Neutrophil (primary cell): ENCODE measurements at regions not wholly inside any gene's neighbourhood (a gene's known extent, or its start where the extent isn't known, plus 50 kb on each side); places are given as distances from the start of the nearest gene placed in this dataset.

Source experiments
- H3K27ac ChIP-seq: fragments of 200-600 bp; sonication (generic); 2 replicates; pipeline ENCODE4 v1.5.1; 2016; ENCODE audit warnings: mild to moderate bottlenecking, moderate library complexity
- H3K27me3 ChIP-seq: fragments of 200-600 bp; sonication (generic); 2 replicates; pipeline ENCODE4 v1.6.0; 2016; ENCODE audit warnings: mild to moderate bottlenecking
- H3K36me3 ChIP-seq: fragments of 200-600 bp; sonication (generic); 2 replicates; pipeline ENCODE4 v1.5.1; 2017
- H3K4me1 ChIP-seq, 2 experiments: fragments of 200-600 bp in 1 of 2; sonication (generic) in 1 of 2; 1 replicate in 1 of 2; 2 replicates in 1 of 2; pipeline versions ENCODE4 v1.5.1 to v1.6.1; 2013 to 2016; ENCODE audit warnings: low read depth in 1 of 2, low read length in 1 of 2, mild to moderate bottlenecking in 1 of 2, moderate library complexity in 1 of 2; ENCODE audit not compliant: control insufficient read depth in 1 of 2, insufficient read depth in 1 of 2
- H3K4me3 ChIP-seq, 2 experiments: fragments of 200-600 bp in 1 of 2; sonication (generic) in 1 of 2; 1 replicate in 1 of 2; 2 replicates in 1 of 2; pipeline ENCODE4 v1.5.1; 2013 to 2016; ENCODE audit warnings: low read depth in 1 of 2, low read length in 1 of 2, mild to moderate bottlenecking in 1 of 2, moderate library complexity in 1 of 2
- H3K9me3 ChIP-seq: fragments of 200-600 bp; sonication (generic); 2 replicates; pipeline ENCODE4 v1.5.1; 2016
- CTCF ChIP-seq: fragments of 200-600 bp; sonication (generic); IDR thresholded peaks from 2 replicates; pipeline ENCODE4 v1.5.1; 2016; ENCODE audit warnings: antibody characterized with exemption

GRCh38 chr2:207403950-207404349 lies 125.8 kb upstream of the CREB1 start:
- no peaks in the 10 kb centered on the region for H3K27me3 ChIP-seq
- no peak overlapping the region for H3K4me3 ChIP-seq
- H3K36me3 ChIP-seq: no peaks in the 10 kb centered on the region
- no peaks in the 10 kb centered on the region for H3K4me1 ChIP-seq
- no peak overlapping the region for H3K27ac ChIP-seq
- H3K9me3 ChIP-seq: no peaks in the 10 kb centered on the region
- TF ChIP-seq CTCF: no peak

GRCh38 chr2:207405150-207405549 lies 124.6 kb upstream of the CREB1 start:
- Histone ChIP-seq H3K36me3 (no peaks in the 10 kb centered on the region), H3K27me3 (no peaks in the 10 kb centered on the region), H3K9me3 (no peaks in the 10 kb centered on the region), H3K4me1 (no peaks in the 10 kb centered on the region), H3K4me3 (no peak overlapping the region), H3K27ac (no peak overlapping the region)
- no peak for TF ChIP-seq CTCF

- Histone ChIP-seq H3K36me3 (no peaks in the 10 kb centered on the region), H3K27ac (no peak overlapping the region), H3K9me3 (no peaks in the 10 kb centered on the region), H3K27me3 (no peaks in the 10 kb centered on the region), H3K4me3 (no peak overlapping the region), H3K4me1 (no peaks in the 10 kb centered on the region)
- TF ChIP-seq CTCF: no peak
Observed at GRCh38 chr2:207408086-207408794, 121.5 kb upstream of the CREB1 start.

GRCh38 chr2:207409517-207409916 lies 120.2 kb upstream of the CREB1 start:
- no peak for TF ChIP-seq CTCF
- Histone ChIP-seq H3K27me3 (no peaks in the 10 kb centered on the region), H3K27ac (no peak overlapping the region), H3K4me3 (no peak overlapping the region), H3K4me1 (no peaks in the 10 kb centered on the region), H3K36me3 (no peaks in the 10 kb centered on the region), H3K9me3 (no peaks in the 10 kb centered on the region)

- Histone ChIP-seq H3K4me1 (no peaks in the 10 kb centered on the region), H3K4me3 (no peak overlapping the region), H3K27ac (no peak overlapping the region), H3K9me3 (no peaks in the 10 kb centered on the region), H3K36me3 (no peaks in the 10 kb centered on the region), H3K27me3 (no peaks in the 10 kb centered on the region)
- no peak for TF ChIP-seq CTCF
Observed at GRCh38 chr2:207412787-207413310, 116.9 kb upstream of the CREB1 start.
